ENCODE measurements at regions not wholly inside any gene's neighbourhood (a gene's known extent, or its start where the extent isn't known, plus 50 kb on each side); places are given as distances from the start of the nearest gene placed in this dataset.

DNA sequence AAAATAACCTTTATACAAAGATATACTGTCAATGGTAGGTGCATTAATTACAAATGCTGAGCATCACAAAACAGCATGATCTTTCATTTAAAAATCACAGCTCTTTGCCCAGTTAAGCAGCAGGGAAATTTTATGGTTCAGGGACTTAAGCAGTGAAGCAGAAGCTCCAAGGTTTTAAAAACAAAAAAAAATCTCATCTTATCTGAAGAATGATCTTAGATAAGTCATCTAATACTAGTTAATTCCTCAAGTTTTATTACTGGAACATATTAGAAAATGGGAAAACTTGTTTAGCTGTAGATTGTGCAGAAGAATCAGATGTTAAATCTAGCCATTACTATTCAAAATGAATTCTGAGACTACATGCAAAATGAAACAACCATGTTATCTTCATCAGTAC, 289.9 kb downstream of the GASK1B start:
- DNase-seq, result no peak

DNA sequence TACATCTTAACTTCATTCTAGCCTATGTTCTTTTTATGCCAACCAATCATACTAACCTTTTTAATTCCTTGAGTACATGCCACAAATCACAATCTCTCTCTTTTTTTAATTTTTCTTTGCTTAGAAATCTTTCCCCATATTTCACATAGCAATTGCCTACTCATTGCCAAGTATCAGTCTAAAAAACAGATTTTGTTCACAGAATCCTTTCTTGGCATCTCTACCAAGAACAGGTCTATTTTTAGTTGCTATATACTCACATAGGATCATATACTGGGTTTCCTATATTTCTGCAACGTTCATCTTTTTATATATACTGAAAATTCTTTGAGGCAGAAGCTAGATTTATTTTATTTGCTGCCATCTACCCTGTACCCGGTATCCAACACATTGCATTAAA, 292.1 kb downstream of the GASK1B start:
- no peak for DNase-seq

- DNase-seq, result no peak
Measured at GRCh38 chr4:157854819-157855218, 318.0 kb downstream of the GASK1B start.

GRCh38 chr4:157840648-157841047, 332.2 kb downstream of the GASK1B start:
- DNase-seq, result no peak

DNA sequence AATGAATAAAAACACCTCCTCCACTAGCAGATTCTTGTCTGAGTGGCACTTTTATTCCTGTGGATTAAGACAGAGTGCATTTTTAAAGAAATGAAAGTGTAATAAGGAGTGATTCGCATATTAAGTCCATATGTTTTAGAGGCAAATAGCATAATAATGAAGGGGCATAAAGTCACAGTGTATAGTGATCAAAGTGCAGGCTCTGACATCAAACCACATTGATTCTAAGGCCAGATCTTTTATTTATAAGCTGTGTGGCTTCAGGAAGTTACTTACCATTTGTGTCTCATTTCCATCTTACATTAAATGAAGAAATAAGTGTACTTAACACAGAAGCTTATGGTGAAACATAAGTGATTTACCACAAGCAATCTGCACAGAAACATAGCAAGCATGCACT, 332.8 kb downstream of the GASK1B start:
- no peak for DNase-seq

DNA sequence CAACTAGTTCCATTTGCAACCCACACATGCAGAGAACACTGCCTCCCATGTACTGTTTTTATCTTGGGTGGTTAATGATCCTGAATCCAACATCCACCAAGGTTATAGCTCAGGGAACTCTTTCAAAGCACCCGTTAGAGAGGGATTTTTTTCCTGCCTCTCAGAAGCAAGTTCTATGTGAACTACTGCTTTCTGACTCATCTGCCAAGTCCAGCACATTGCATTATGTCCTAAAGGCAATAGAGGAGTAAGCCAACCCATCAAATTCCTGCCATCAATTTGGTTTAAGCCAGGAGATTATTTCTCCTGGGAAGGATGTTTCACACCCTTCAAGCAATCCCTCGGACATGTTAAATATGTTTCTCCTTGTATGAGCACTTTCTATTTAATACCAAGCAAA, 334.5 kb downstream of the GASK1B start:
- DNase-seq, result no peak

DNA sequence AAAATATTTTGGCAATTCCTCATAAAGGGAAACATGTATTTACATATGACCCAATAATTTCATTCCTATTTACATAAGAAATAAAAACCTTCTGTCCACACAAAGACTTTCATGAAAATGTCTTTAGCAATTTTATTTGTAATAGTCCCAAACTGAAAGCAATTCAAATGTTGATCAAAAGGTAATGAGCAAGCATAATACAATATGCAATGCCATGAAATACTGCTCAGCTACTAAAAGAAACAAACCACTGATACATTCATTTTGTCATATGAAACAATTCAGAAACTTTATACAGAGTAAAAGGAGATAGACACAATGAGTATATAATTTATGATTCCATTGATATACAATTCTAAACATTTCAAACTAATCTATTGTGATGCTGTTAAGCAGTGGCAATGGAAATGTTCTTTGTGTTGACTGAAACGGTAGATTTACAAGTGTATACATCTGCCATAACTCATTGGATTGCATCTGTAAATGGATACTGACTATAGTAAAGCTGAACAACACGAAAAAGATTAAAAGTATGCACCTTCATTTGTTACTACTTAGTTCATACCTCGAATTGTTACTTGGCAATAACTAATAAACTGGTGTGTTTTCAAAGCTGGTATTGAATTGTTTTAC, 335.6 kb downstream of the GASK1B start:
- no peak for DNase-seq

DNA sequence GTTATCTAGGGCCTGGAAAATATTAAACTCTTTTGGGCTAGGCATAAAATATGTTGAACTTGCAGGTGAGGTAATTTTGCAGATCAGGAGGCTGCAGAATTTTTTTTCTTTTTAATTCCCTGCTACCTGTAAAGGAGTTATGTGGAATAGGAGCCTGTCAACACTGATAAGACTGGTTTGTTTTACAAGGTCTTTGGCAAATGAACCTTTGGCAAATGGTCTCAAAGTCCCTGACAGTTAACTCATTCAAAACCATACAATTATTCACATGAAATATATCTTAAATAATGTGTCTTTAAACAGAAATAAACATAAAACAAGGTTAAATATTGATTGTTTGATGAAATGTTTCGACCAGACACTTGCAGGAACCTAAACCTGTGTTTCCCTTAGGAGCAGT, 340.2 kb downstream of the GASK1B start:
- DNase-seq, result no peak

GRCh38 chr4:157824021-157824420, 348.8 kb downstream of the GASK1B start:
- DNase-seq, result no peak

- no peak for DNase-seq
Measured at GRCh38 chr4:157821814-157822213, 351.0 kb downstream of the GASK1B start.

GRCh38 chr4:157819693-157820464, 352.9 kb downstream of the GASK1B start:
- DNase-seq, result no peak

GRCh38 chr4:157818946-157819692, 353.7 kb downstream of the GASK1B start:
- no peak for DNase-seq

- DNase-seq, result no peak
Measured at GRCh38 chr4:157810137-157810774, 362.6 kb downstream of the GASK1B start.

DNA sequence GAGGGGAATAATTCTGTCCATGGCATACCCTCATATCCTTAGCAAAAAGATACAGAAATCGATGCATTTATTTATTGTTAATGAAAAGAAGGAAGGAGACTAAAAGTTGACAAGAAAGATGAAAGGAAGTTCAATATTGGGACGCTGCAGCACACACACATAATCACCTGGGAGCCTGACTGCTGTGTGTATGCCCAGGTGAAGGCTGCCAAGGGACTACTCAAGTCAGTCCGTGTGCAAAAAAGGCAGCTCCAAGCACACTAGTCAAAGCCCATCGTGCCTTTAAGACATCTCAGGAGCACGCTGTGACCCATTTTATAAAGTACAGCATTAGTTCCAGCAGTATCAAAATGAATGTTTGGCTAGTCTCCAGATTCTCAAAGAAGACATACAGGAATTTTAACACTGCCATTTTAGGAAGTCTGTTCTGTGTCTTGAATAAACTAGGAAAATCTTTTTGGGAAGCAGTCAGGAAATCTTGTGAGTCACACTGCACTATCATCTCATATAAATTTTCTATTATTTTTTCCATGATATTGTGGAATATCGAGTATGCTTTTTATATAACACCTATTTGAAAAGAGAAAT, 363.9 kb downstream of the GASK1B start:
- DNase-seq, result no peak

DNA sequence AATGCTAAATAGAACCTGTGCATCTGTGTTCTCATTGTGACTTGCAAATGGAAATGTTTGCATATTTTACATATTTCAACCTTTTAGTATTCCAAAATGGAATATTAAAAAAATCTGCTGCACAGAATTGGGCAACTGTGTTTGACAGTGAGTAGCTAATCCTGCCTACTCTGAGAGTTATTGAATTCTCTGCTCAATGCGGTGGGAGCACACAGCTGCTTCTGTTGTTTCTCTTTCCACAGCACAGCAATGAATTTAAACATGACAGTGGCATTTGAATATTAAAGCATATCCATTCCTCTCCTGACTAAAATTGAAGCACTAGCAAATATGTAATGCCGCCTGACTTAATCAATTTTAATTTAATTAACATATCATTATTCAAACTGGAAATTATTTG, 366.6 kb downstream of the GASK1B start:
- DNase-seq, result no peak

GRCh38 chr4:157804986-157805385, 367.8 kb downstream of the GASK1B start:
- no peak for DNase-seq

DNA sequence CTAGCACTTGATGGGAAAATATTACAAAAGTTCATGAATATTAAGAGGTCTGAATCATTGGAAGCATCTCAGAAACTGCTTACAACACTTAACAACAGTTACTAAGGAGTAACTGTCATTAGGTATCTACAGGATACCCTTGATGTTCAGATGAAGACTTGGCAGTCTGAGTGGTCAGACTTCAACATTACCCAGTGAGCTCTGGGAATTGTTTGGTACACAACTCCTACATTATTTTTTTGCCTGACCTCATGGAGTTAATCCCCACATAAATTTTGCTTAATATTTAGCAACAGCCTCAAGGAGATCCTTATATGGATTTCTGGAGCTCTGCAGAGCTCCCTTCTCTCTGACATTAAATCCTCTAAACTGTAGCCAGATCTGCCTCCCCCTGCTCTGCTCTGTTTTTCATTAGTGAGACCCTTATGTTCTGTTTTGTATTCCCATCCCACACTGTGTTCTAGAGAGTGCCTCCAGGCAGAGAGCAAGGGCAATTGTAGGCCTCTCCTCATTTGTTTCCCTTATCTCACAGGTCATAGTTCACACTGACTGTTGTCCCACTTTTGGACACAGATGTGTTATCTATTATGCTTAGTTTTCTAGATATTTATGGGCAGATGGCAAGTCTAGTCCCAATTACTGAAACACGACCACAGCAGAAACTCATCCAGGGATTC, 368.8 kb downstream of the GASK1B start:
- DNase-seq, result no peak

DNA sequence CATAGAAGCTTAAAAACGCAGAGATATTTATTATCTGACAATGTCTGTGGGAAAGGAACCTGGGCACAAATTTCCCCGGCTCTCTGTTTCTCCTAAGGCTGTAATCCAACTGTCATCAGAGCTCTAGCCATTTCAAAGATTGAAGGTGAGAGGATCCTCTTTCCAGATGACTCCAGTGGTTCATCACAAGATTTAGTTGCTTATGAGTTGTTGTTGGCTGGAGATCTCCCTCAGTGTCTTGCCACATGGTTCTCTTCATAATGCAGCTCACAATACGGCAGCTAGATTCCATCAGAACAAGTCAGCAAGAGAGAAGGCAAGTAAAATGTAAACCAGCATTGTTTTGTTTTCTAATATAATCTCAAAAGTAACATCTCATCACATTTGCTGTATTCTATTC, 369.4 kb downstream of the GASK1B start:
- no peak for DNase-seq

DNA sequence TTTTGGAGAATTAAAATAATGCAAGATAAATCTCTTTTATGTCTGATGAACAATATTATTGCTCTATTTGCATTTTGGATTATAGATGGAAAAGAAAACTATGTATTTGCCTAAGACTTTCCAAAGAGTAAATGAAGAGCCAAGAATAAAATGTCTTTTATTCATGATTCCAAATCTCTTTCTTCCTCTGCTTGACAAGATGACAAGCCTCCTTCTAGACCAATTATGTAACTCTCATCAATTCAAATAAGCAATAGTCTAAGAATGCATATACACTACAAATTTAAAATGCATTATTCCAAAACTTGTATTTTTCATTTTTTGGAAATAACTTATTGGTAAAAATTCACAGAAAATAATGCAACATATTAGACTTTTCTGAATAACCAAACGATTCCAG, 377.3 kb downstream of the GASK1B start:
- no peak for DNase-seq

- DNase-seq, result no peak
Measured at GRCh38 chr4:157792716-157793115, 380.1 kb downstream of the GASK1B start.

- DNase-seq, result no peak
Measured at GRCh38 chr4:157791236-157791635, 381.6 kb downstream of the GASK1B start.

- no peak for DNase-seq
Measured at GRCh38 chr4:157787618-157788017, 385.2 kb downstream of the GASK1B start.
